ENCODE measurements at regions not wholly inside any gene's neighbourhood (a gene's known extent, or its start where the extent isn't known, plus 50 kb on each side); places are given as distances from the start of the nearest gene placed in this dataset.

- no peak overlapping the region for H3K4me3 Mint-ChIP-seq
- no peak for ATAC-seq (replicated peaks)
- peaks cover 59 to 67% of the 10 kb centered on the region in 2 donors for H3K27me3 Mint-ChIP-seq
- H3K27ac Mint-ChIP-seq: no peak overlapping the region
- peaks cover 8 to 10% of the 10 kb centered on the region in 2 donors for H3K4me1 Mint-ChIP-seq
- H3K36me3 Mint-ChIP-seq: peaks cover 0 to 1% of the 10 kb centered on the region in 2 donors
- DNase-seq: no peak
- H3K9me3 Mint-ChIP-seq: no peaks in the 10 kb centered on the region
These were observed 74.9 kb downstream of the MATN1 start for GRCh38 chr1:30648408-30649000.

GRCh38 chr1:30645807-30646206 is 77.6 kb downstream of the MATN1 start:
- Mint-ChIP-seq H3K27ac (no peak overlapping the region), H3K36me3 (no peaks in the 10 kb centered on the region), H3K27me3 (peaks cover 56 to 68% of the 10 kb centered on the region in 2 donors), H3K4me1 (peaks cover 8 to 10% of the 10 kb centered on the region in 2 donors), H3K4me3 (no peak overlapping the region), H3K9me3 (no peaks in the 10 kb centered on the region)
- DNase-seq (no peak), ATAC-seq (replicated peaks) (no peak)

- ATAC-seq (replicated peaks): no peak
- Mint-ChIP-seq H3K27ac (no peak overlapping the region), H3K4me3 (no peak overlapping the region), H3K9me3 (no peaks in the 10 kb centered on the region), H3K4me1 (no peaks in the 10 kb centered on the region), H3K36me3 (no peaks in the 10 kb centered on the region), H3K27me3 (peaks cover 32 to 40% of the 10 kb centered on the region in 2 donors)
- no peak for DNase-seq
These were observed 80.8 kb downstream of the MATN1 start for GRCh38 chr1:30642391-30643120.

DNA sequence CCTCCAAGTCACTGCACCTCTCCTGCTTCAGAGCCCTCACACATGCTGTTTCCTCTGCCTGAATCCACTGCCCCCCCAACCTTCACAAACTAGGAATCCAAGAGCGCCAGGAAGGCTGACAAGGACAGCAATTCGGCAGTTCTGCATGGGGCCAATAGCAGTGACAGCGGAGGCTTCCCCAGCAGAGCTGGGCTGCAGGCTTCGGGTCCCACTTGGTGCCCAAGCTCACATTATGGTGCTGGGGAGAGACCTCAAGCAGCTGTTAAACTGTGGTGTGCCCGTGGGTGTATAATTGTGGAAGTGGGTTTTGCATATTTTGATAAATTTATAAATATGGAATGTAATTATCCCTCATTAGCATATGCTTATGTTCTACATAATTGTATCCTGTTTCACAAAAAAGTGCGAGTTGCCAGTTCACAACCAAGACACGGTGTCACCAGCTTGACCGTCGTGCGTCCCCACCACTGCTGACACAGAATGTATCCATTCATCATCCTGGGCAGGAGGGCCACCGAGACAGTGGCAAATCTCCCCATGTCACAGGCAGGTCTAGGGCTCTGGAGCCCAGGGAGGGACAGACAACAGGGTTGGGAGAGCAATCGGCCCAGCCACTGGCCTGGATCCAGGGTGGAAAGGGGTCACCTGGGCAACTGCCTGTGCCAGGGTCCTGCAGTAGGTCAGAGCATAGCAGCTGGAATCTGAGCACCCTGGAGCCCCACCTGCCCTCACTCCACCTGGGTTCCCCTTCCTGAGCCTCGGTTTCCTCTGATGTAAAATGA is 81.6 kb downstream of the MATN1 start:
- no peak overlapping the region for H3K27ac Mint-ChIP-seq
- no peaks in the 10 kb centered on the region for H3K36me3 Mint-ChIP-seq
- H3K4me3 Mint-ChIP-seq: no peak overlapping the region
- no peak for ATAC-seq (replicated peaks)
- H3K4me1 Mint-ChIP-seq: no peaks in the 10 kb centered on the region
- no peak for DNase-seq
- peaks cover 29 to 38% of the 10 kb centered on the region in 2 donors for H3K27me3 Mint-ChIP-seq
- H3K9me3 Mint-ChIP-seq: no peaks in the 10 kb centered on the region

DNA sequence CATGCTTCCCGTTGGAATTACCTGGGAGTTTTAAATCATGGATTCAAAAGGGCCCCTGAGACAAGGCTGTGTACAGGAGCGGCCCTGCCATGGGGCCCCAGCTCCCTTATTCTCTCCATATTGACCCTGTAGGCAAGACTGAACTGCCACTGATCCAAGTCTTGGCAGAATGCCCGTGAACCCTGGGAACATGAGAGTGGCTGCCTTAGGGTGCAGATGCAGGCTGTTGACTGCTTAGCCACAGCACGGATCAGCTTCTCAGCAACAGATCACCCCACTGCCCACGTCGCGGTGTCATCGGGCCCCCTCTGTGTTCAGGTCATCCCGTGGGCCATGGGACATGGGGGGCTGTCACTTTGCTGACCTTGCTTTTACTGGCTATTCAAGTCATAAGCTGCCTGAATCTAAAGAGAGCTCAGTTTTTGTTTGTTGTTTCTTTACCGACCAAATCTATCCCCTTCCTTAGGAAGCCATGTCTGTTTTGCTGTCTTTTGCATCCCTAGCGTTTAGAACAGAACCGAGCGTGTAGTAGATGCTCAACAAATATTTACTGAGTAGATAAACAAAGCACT is 83.4 kb downstream of the MATN1 start:
- peaks cover 15 to 22% of the 10 kb centered on the region in 2 donors for H3K27me3 Mint-ChIP-seq
- DNase-seq: no peak

DNA sequence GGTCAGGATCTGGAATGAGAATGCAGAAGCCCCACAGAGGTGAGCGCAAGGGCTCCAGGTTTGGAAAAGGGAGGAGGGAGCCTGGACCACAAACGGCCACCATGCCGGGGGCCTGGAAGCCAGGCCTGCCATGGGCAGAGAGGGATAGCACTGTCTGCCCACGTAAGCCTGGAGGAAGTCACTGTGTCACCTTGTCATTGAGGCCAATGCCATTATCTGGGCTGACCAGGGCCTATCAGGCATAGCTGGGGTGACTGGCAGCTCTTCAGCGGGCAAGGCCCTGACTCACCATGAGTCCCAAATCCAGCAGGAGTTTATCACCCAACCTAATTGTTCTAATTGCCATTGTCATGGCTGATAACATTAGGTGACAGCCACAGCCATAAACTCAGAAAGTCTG is 84.6 kb downstream of the MATN1 start:
- peaks cover 8 to 15% of the 10 kb centered on the region in 2 donors for H3K27me3 Mint-ChIP-seq
- H3K27ac Mint-ChIP-seq: no peak overlapping the region
- ATAC-seq (replicated peaks): no peak
- no peak overlapping the region for H3K4me3 Mint-ChIP-seq
- H3K36me3 Mint-ChIP-seq: no peaks in the 10 kb centered on the region
- no peaks in the 10 kb centered on the region for H3K9me3 Mint-ChIP-seq
- no peak for DNase-seq
- H3K4me1 Mint-ChIP-seq: no peaks in the 10 kb centered on the region

More for the DNA sequence above, 83.4 kb downstream of the MATN1 start:
- H3K4me1 Mint-ChIP-seq: no peaks in the 10 kb centered on the region
- H3K36me3 Mint-ChIP-seq: no peaks in the 10 kb centered on the region
- no peak for ATAC-seq (replicated peaks)
- no peak overlapping the region for H3K27ac Mint-ChIP-seq
- H3K4me3 Mint-ChIP-seq: no peak overlapping the region
- H3K9me3 Mint-ChIP-seq: no peaks in the 10 kb centered on the region

DNA sequence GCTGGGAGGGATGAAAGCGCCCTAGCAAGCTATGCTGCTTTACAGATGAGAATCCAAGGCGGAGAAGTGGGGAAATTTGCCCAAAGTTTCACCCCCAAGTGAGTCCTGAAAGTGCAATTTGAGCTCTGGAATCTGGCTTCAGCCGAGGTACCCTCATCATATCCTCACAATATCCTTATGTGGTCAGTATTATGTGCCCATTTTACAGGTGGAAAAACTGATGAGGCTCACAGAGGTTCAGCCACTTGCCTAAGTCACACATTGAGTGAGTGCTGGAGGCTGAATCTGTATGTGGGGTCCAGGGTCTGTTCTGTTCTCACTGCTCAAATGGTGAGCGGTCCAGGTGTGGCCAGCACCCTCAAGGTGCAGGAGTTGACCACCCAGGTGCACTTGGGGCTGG is 85.3 kb downstream of the MATN1 start:
- DNase-seq: no peak
- Mint-ChIP-seq H3K27ac (no peak overlapping the region), H3K9me3 (no peaks in the 10 kb centered on the region), H3K36me3 (no peaks in the 10 kb centered on the region), H3K4me1 (no peaks in the 10 kb centered on the region), H3K27me3 (peaks cover 6 to 12% of the 10 kb centered on the region in 2 donors), H3K4me3 (no peak overlapping the region)
- no peak for ATAC-seq (replicated peaks)

DNA sequence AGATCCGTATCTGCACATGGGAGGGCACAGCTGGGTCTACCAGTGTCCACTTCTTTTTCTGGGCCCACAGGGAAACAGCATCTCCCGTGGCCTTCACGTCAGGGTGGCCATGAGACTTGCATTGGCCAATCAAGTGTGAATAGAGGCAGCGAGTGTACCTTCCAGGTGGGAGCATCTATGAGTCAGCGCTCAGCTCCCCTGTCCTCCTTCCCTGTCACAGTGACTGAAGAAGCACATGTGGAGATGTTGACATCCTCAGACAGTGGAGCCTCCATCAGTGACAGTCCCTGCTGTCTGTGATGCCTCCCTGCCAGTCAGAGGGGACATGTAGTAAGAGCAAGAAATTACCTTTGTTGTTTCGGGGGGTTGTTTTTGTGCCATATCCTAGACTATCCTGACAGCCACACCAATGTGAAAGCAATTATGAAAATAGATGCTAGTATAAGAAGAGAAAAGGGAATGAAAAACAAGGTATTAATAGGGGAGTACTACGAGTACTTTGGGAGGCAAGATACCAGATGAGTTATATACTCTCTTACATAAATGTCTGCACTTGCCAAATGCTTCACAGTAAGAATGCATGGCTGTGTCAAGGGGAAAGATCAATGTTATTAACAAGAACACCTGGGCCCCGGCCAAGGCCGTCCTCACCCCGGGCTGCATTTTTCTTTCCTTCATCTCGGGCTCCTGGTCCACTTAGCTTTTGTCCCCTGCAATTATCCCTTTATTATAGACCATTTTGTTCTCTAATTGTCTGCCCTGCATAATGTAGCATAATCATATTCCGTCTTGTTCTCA is 86.0 kb downstream of the MATN1 start:
- Mint-ChIP-seq H3K4me3 (no peak overlapping the region), H3K36me3 (no peaks in the 10 kb centered on the region), H3K27me3 (peaks cover 9 to 11% of the 10 kb centered on the region in 2 donors), H3K4me1 (no peaks in the 10 kb centered on the region), H3K9me3 (no peaks in the 10 kb centered on the region), H3K27ac (no peak overlapping the region)
- ATAC-seq (replicated peaks) (no peak), DNase-seq (no peak)

DNA sequence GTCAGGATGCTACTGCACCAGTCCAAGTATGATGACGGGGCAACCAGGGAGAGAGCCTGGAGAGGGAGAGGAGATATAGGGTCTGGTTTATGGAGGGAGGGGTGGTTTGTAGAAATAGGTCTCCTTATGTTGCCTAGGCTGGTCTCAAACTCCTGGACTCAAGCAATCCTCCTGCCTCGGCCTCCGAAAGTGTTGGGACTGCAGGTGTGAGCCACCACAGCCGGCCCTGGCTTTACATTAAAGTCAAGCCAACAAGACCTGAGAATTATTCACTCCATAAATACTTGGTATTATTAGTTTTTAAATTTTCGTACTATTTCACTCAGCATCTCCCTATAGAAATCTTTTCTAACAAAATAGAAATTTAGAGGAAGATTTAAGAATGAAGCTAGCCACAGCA is 86.8 kb downstream of the MATN1 start:
- Mint-ChIP-seq H3K4me1 (no peaks in the 10 kb centered on the region), H3K36me3 (no peaks in the 10 kb centered on the region), H3K4me3 (no peak overlapping the region), H3K9me3 (no peaks in the 10 kb centered on the region), H3K27ac (no peak overlapping the region), H3K27me3 (peaks cover 8 to 9% of the 10 kb centered on the region in 2 donors)
- DNase-seq: no peak
- no peak for ATAC-seq (replicated peaks)

- no peaks in the 10 kb centered on the region for H3K9me3 Mint-ChIP-seq
- no peak overlapping the region for H3K4me3 Mint-ChIP-seq
- ATAC-seq (replicated peaks) (no peak), DNase-seq (no peak)
- no peaks in the 10 kb centered on the region for H3K4me1 Mint-ChIP-seq
- peaks cover 8 to 9% of the 10 kb centered on the region in 2 donors for H3K27me3 Mint-ChIP-seq
- H3K36me3 Mint-ChIP-seq: no peaks in the 10 kb centered on the region
- H3K27ac Mint-ChIP-seq: no peak overlapping the region
These were observed 87.9 kb downstream of the MATN1 start for GRCh38 chr1:30635391-30635975.

- H3K4me3 Mint-ChIP-seq: no peak overlapping the region
- no peaks in the 10 kb centered on the region for H3K4me1 Mint-ChIP-seq
- ATAC-seq (replicated peaks) (no peak), DNase-seq (no peak)
- H3K27ac Mint-ChIP-seq: no peak overlapping the region
- no peaks in the 10 kb centered on the region for H3K36me3 Mint-ChIP-seq
- peaks cover 9% of the 10 kb centered on the region in 2 donors for H3K27me3 Mint-ChIP-seq
- H3K9me3 Mint-ChIP-seq: no peaks in the 10 kb centered on the region
These were observed 88.9 kb downstream of the MATN1 start for GRCh38 chr1:30634507-30634906.

- ATAC-seq (replicated peaks): no peak
- H3K9me3 Mint-ChIP-seq: no peaks in the 10 kb centered on the region
- no peak overlapping the region for H3K27ac Mint-ChIP-seq
- H3K4me3 Mint-ChIP-seq: no peak overlapping the region
- DNase-seq: no peak
- H3K36me3 Mint-ChIP-seq: no peaks in the 10 kb centered on the region
- H3K4me1 Mint-ChIP-seq: no peaks in the 10 kb centered on the region
- peaks cover 15 to 21% of the 10 kb centered on the region in 2 donors for H3K27me3 Mint-ChIP-seq
These were observed 90.1 kb downstream of the MATN1 start for GRCh38 chr1:30633294-30633693.

GRCh38 chr1:30632481-30632880 is 90.9 kb downstream of the MATN1 start:
- Mint-ChIP-seq H3K4me1 (no peaks in the 10 kb centered on the region), H3K27me3 (peaks cover 22 to 26% of the 10 kb centered on the region in 2 donors)
- ATAC-seq (replicated peaks): no peak

More at GRCh38 chr1:30632481-30632880, 90.9 kb downstream of the MATN1 start:
- H3K36me3 Mint-ChIP-seq: no peaks in the 10 kb centered on the region
- H3K27ac Mint-ChIP-seq: no peak overlapping the region
- H3K9me3 Mint-ChIP-seq: no peaks in the 10 kb centered on the region
- no peak overlapping the region for H3K4me3 Mint-ChIP-seq
- no peak for DNase-seq
